ENCODE measurements at regions not wholly inside any gene's neighbourhood (a gene's known extent, or its start where the extent isn't known, plus 50 kb on each side); places are given as distances from the start of the nearest gene placed in this dataset.

DNA sequence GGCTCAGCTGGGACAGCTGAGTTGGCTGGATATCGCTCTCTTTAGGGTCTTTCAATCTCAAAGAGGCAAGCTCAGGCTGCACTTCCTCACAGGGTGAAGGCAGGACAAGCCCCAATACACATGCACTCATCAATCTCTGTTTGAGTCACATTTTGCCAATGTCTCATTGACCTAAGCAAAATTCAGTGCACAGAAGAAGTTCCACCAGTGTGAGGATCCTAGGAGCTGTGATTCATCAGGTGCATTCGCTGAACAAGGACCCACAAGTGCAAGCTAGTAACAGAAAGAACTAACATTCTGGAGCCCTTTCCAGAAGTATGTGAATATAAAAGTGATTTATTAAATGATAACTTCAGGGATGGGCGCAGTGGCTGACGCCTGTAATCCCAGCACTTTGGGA lies 477.2 kb downstream of the GPAM start:
- Histone ChIP-seq H4K20me1 (ENCODE audit: insufficient read depth) (no peaks in the 10 kb centered on the region), H3K4me1 (replicated peaks; ENCODE audit: insufficient read depth) (no peaks in the 10 kb centered on the region), H3F3A (ENCODE audit: insufficient read depth, low read depth) (no peaks in the 10 kb centered on the region), H3K27me3 (ENCODE audit: insufficient read depth, low read depth) (no peaks in the 10 kb centered on the region), H3K9me2 (ENCODE audit: insufficient read depth) (no peaks in the 10 kb centered on the region), H3K4me2 (no peak overlapping the region), H3K79me2 (ENCODE audit: low read depth) (no peaks in the 10 kb centered on the region), H3K36me3 (ENCODE audit: low read depth) (no peaks in the 10 kb centered on the region), H3K9me3 (ENCODE audit: insufficient read depth, low read depth) (no peaks in the 10 kb centered on the region), H3K4me3 (no peak overlapping the region), H3K27ac (no peak overlapping the region), H2AFZ (no peak overlapping the region)
- ChIA-PET CTCF (no interaction called here), POLR2A (ENCODE audit: unreplicated experiment) (no interaction called here)
- no peak for DNase-seq
- TF ChIP-seq, protein P1, sequence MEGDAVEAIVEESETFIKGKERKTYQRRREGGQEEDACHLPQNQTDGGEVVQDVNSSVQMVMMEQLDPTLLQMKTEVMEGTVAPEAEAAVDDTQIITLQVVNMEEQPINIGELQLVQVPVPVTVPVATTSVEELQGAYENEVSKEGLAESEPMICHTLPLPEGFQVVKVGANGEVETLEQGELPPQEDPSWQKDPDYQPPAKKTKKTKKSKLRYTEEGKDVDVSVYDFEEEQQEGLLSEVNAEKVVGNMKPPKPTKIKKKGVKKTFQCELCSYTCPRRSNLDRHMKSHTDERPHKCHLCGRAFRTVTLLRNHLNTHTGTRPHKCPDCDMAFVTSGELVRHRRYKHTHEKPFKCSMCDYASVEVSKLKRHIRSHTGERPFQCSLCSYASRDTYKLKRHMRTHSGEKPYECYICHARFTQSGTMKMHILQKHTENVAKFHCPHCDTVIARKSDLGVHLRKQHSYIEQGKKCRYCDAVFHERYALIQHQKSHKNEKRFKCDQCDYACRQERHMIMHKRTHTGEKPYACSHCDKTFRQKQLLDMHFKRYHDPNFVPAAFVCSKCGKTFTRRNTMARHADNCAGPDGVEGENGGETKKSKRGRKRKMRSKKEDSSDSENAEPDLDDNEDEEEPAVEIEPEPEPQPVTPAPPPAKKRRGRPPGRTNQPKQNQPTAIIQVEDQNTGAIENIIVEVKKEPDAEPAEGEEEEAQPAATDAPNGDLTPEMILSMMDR (conservative IDR thresholded peaks at IDR 0.05), result no peak
- TF ChIP-seq EZH2 (IDR thresholded peaks at IDR 0.05; ENCODE audit: low read depth), result no peak
- intact Hi-C loops (cut with micrococcal nuclease; ENCODE audit: unreplicated experiment), result no loop called here
- no TSS peak for BruUV-seq (replicated peaks)

DNA sequence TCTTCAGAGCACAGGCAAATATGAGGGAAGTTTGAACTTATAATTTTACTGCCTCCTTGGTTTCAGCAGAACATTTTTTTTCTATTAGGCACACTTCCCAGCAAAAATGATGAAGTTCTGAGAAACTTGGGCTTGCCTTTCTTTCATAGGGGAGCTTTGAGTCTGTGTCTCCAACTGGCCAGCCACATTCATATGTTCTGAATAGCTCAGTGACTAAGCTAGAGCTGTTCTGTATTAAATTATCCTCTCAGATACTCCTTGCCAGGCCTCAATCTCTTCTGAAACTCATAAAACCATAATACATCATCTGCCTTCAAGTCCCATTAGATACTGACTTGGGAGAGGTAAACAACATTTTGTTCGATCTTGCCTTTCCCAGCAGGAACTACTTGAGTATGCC lies 476.5 kb downstream of the GPAM start:
- no peak overlapping the region for H3K4me2 ChIP-seq
- intact Hi-C loops (cut with micrococcal nuclease; ENCODE audit: unreplicated experiment), result no loop called here
- H3K36me3 ChIP-seq (ENCODE audit: low read depth), result no peaks in the 10 kb centered on the region
- H3K79me2 ChIP-seq (ENCODE audit: low read depth), result no peaks in the 10 kb centered on the region
- DNase-seq, result no peak
- no peaks in the 10 kb centered on the region for H4K20me1 ChIP-seq (ENCODE audit: insufficient read depth)
- H3K27ac ChIP-seq, result no peak overlapping the region
- H3K4me3 ChIP-seq, result no peak overlapping the region
- no peaks in the 10 kb centered on the region for H3K27me3 ChIP-seq (ENCODE audit: insufficient read depth, low read depth)
- BruUV-seq (replicated peaks), result no TSS peak
- H3K9me3 ChIP-seq (ENCODE audit: insufficient read depth, low read depth), result no peaks in the 10 kb centered on the region
- no peaks in the 10 kb centered on the region for H3K9me2 ChIP-seq (ENCODE audit: insufficient read depth)
- ChIA-PET CTCF (interaction anchor here (0.6 kb wide), 1 partner anchor 13 kb away, joined by 5 read pairs; no protein-coding TSS in a partner anchor), POLR2A (ENCODE audit: unreplicated experiment) (no interaction called here)
- TF ChIP-seq, protein P1 (conservative IDR thresholded peaks at IDR 0.05), result no peak
- TF ChIP-seq EZH2 (IDR thresholded peaks at IDR 0.05; ENCODE audit: low read depth), result no peak
- no peaks in the 10 kb centered on the region for H3F3A ChIP-seq (ENCODE audit: insufficient read depth, low read depth)
- H3K4me1 ChIP-seq (replicated peaks; ENCODE audit: insufficient read depth), result no peaks in the 10 kb centered on the region
- no peak overlapping the region for H2AFZ ChIP-seq

DNA sequence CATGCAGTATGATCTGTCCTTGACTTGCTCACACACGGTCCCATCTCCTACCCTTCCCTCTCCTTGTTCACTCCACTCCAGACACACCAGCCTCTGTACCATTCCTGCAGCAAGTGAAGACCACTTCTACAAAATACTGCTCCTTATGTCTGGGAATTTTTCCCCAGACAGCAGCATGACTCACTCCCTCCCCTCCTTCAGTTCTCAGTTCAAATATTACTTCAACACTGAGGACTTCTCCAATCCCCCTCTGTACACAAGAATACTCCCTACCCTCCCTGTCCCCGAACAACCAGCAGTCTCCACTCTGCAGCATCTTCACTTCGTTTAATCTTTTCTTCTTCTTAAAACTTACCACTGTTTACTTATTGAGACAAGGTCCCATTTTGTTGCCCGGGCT lies 474.0 kb downstream of the GPAM start:
- H4K20me1 ChIP-seq (ENCODE audit: insufficient read depth), result no peaks in the 10 kb centered on the region
- no peaks in the 10 kb centered on the region for H3K36me3 ChIP-seq (ENCODE audit: low read depth)
- H3K4me3 ChIP-seq, result no peak overlapping the region
- TF ChIP-seq, protein P1 (conservative IDR thresholded peaks at IDR 0.05), result no peak
- no peak for TF ChIP-seq EZH2 (IDR thresholded peaks at IDR 0.05; ENCODE audit: low read depth)
- no peak overlapping the region for H2AFZ ChIP-seq
- POLR2A ChIA-PET (ENCODE audit: unreplicated experiment), result no interaction called here
- H3K4me1 ChIP-seq (replicated peaks; ENCODE audit: insufficient read depth), result no peaks in the 10 kb centered on the region
- no peaks in the 10 kb centered on the region for H3K9me3 ChIP-seq (ENCODE audit: insufficient read depth, low read depth)
- intact Hi-C loops (cut with micrococcal nuclease; ENCODE audit: unreplicated experiment), result no loop called here
- H3K4me2 ChIP-seq, result no peak overlapping the region
- H3K79me2 ChIP-seq (ENCODE audit: low read depth), result no peaks in the 10 kb centered on the region
- BruUV-seq (replicated peaks), result no TSS peak
- no peaks in the 10 kb centered on the region for H3K9me2 ChIP-seq (ENCODE audit: insufficient read depth)
- no peaks in the 10 kb centered on the region for H3F3A ChIP-seq (ENCODE audit: insufficient read depth, low read depth)
- H3K27me3 ChIP-seq (ENCODE audit: insufficient read depth, low read depth), result no peaks in the 10 kb centered on the region
- CTCF ChIA-PET, result no interaction called here
- H3K27ac ChIP-seq, result no peak overlapping the region
- DNase-seq, result no peak
